Hypothalamus (tissue), 51 donors: ENCODE measurements at regions not wholly inside any gene's neighbourhood (a gene's known extent, or its start where the extent isn't known, plus 50 kb on each side); places are given as distances from the start of the nearest gene placed in this dataset.

ENCODE experiments used
- DNase-seq, 51 donors: peaks; one replicate each; lab custom pipeline; 2025; lab: John Stamatoyannopoulos, UW

DNA sequence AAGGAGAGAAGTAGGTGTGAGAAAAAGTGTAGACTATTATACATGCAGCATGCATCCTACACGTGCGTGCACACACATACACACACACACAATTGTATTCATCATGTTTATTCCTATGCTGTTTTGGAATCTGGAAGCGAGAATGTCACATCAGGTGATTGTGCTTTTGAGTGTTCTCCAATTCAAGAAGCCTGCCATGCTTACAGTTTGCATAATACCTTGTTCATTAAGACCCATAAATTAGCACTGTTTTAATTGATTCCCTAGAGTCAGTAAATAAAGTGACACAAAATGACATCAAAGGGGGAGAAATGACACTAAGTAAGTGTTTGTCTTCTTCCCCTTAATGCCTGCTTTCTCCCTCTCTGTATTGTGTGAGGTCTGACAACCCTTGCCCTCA lies 336.1 kb upstream of the IGFBP7 start:
- no peak for DNase-seq

- no peak for DNase-seq
These were observed 335.5 kb upstream of the IGFBP7 start for GRCh38 chr4:57445686-57446085.

GRCh38 chr4:57444671-57445070 lies 334.5 kb upstream of the IGFBP7 start:
- DNase-seq, result no peak

- DNase-seq, result no peak
These were observed 333.6 kb upstream of the IGFBP7 start for GRCh38 chr4:57443787-57444186.

GRCh38 chr4:57443308-57443707 lies 333.1 kb upstream of the IGFBP7 start:
- DNase-seq, result no peak

GRCh38 chr4:57442831-57443291 lies 332.7 kb upstream of the IGFBP7 start:
- DNase-seq, result peak in 35 of 51 donors; percentile 2 to 69 (median 24)

DNA sequence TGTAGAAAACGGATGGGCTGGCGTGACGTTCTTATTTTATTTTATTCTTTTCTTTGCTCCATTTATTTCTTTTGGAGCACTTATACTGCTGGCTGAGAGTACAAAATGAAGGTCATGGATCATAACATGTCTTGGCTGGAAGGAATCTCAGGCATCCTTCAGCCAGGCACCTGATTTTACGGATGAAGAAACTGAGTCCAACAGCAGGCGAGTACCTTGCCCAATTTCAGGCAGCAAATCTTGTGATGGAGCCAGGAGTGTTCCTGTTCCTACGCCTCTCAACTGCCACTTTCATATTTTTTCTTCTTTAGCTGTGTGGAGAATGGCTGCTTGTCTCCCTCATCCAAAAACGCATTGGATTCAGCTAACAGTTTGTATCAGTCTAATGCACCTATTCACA lies 332.1 kb upstream of the IGFBP7 start:
- no peak for DNase-seq

DNA sequence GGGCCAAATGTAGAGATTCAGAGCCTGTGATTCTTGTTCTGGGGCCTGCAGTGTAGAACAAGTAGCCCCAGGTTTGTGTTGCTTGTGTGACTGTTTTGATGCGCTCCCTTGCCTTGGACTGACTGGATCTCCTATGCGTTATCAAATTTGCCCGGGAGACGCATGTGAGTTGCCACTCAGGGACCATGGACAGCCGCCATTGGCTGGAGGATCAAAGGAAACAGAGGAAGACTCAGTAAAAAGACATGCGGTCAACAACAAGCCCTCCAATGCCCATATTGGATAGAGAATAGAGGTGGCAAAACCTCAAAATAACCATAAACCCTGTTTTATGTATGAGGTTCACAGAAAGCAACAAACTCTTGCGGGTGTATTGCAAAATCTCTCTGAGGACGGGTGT lies 327.5 kb upstream of the IGFBP7 start:
- no peak for DNase-seq

- DNase-seq, result no peak
These were observed 325.1 kb upstream of the IGFBP7 start for GRCh38 chr4:57435300-57435699.

DNA sequence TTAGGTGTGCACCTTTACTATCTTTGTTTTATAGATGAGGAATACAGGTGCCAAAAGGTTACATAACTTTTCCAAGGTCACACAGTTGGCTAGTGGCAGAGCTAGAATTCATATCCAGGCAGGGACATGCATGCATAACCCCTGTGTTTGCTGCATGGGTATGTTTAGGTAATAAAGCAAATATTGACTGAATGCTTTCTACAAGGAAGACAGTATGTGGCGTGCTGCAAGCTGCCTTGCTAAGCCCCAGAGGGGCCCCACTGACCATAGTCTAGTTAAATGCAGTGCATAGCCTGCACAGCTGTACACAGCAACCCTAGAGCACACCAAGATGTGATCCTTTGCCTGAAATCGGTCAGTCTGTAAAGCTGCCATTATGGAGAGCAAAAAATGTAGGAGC lies 320.5 kb upstream of the IGFBP7 start:
- DNase-seq, result no peak

GRCh38 chr4:57426779-57427395 lies 316.7 kb upstream of the IGFBP7 start:
- DNase-seq, result peak in 46 of 51 donors; percentile 0 to 79 (median 48)

- DNase-seq, result no peak
These were observed 315.4 kb upstream of the IGFBP7 start for GRCh38 chr4:57425610-57426009.

- DNase-seq, result peak in 28 of 51 donors; percentile 0 to 74 (median 26)
These were observed 314.2 kb upstream of the IGFBP7 start for GRCh38 chr4:57424232-57424897.

- no peak for DNase-seq
These were observed 307.9 kb upstream of the IGFBP7 start for GRCh38 chr4:57418133-57418532.

GRCh38 chr4:57412259-57413054 lies 302.3 kb upstream of the IGFBP7 start:
- no peak for DNase-seq

- DNase-seq, result peak in 39 of 51 donors; percentile 1 to 89 (median 35)
These were observed 300.3 kb upstream of the IGFBP7 start for GRCh38 chr4:57410331-57411052.

- no peak for DNase-seq
These were observed 295.2 kb upstream of the IGFBP7 start for GRCh38 chr4:57405359-57405758.

- no peak for DNase-seq
These were observed 294.3 kb upstream of the IGFBP7 start for GRCh38 chr4:57404483-57404882.

- DNase-seq, result no peak
These were observed 293.4 kb upstream of the IGFBP7 start for GRCh38 chr4:57403591-57403990.

DNA sequence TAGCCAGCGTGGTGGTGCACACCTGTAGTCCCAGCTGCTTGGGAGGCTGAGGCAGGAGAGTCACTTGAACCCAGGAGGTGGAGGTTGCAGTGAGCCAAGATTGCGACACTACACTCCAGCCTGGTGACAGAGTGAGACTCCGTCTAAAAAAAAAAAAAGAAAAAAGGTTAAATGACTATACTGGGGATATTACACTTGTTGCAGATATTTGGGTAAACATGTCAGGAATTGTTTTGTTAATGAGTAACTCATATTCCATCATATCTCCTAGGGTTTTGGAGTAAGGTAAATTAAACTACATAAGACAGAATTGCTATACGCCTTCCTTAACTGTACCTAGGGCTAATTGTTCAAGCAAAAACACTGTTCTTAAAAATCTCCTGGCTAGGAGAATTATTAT lies 291.4 kb upstream of the IGFBP7 start:
- no peak for DNase-seq

DNA sequence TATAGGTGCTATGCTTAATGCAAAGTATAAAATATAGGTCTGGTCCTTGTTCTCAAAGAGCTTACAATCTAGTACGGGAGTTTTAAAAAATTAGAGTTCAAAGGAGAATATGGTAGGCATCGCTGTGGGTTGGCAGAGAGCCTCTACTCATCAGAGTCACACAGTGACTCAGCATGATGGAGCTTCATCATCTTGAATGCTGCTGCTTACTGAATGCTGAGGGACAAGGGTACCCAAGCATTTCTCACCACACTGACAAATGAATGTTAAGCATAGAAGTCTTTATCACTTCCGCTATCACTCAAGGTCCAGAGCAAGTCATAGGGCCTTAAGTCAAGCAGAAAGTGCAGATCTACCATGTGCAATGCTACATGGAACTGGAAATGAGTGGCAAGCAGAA lies 268.6 kb upstream of the IGFBP7 start:
- DNase-seq, result no peak
